ENCODE measurements at regions not wholly inside any gene's neighbourhood (a gene's known extent, or its start where the extent isn't known, plus 50 kb on each side); places are given as distances from the start of the nearest gene placed in this dataset.
"Not testable (repeated sequence)": the region's sequence is repeated elsewhere in the genome, so short reads cannot be mapped to it uniquely, and the experiment has no call there.

- intact Hi-C loops (cut with micrococcal nuclease): no loop called here
These were observed 582.9 kb upstream of the RBFOX1 start for GRCh38 chr16:6749698-6750097.

- intact Hi-C loops (cut with micrococcal nuclease): not testable (repeated sequence)
These were observed 596.3 kb upstream of the RBFOX1 start for GRCh38 chr16:6736302-6736701.

GRCh38 chr16:6735631-6736030 is 597.0 kb upstream of the RBFOX1 start:
- intact Hi-C loops (cut with micrococcal nuclease): no loop called here

GRCh38 chr16:6732166-6732565 is 600.5 kb upstream of the RBFOX1 start:
- intact Hi-C loops (cut with micrococcal nuclease): no loop called here

- intact Hi-C loops (cut with micrococcal nuclease): no loop called here
These were observed 604.3 kb upstream of the RBFOX1 start for GRCh38 chr16:6728381-6728780.

- intact Hi-C loops (cut with micrococcal nuclease): no loop called here
These were observed 606.0 kb upstream of the RBFOX1 start for GRCh38 chr16:6726621-6727020.

GRCh38 chr16:6725634-6726331 is 606.9 kb upstream of the RBFOX1 start:
- intact Hi-C loops (cut with micrococcal nuclease): no loop called here

- intact Hi-C loops (cut with micrococcal nuclease): not testable (repeated sequence)
These were observed 607.4 kb upstream of the RBFOX1 start for GRCh38 chr16:6725206-6725605.

GRCh38 chr16:6722786-6723185 is 609.9 kb upstream of the RBFOX1 start:
- intact Hi-C loops (cut with micrococcal nuclease): no loop called here

GRCh38 chr16:6714510-6714909 is 618.1 kb upstream of the RBFOX1 start:
- intact Hi-C loops (cut with micrococcal nuclease): no loop called here

GRCh38 chr16:6709736-6710135 is 622.9 kb upstream of the RBFOX1 start:
- intact Hi-C loops (cut with micrococcal nuclease): no loop called here

GRCh38 chr16:6708576-6709215 is 623.9 kb upstream of the RBFOX1 start:
- intact Hi-C loops (cut with micrococcal nuclease): no loop called here

GRCh38 chr16:6704306-6704930 is 628.2 kb upstream of the RBFOX1 start:
- intact Hi-C loops (cut with micrococcal nuclease): no loop called here

GRCh38 chr16:6701096-6701495 is 631.5 kb upstream of the RBFOX1 start:
- intact Hi-C loops (cut with micrococcal nuclease): no loop called here

GRCh38 chr16:6698548-6698947 is 634.1 kb upstream of the RBFOX1 start:
- intact Hi-C loops (cut with micrococcal nuclease): no loop called here

GRCh38 chr16:6695666-6696065 is 637.0 kb upstream of the RBFOX1 start:
- intact Hi-C loops (cut with micrococcal nuclease): no loop called here

GRCh38 chr16:6694636-6695035 is 638.0 kb upstream of the RBFOX1 start:
- intact Hi-C loops (cut with micrococcal nuclease): no loop called here

- intact Hi-C loops (cut with micrococcal nuclease): not testable (repeated sequence)
These were observed 639.2 kb upstream of the RBFOX1 start for GRCh38 chr16:6693418-6693817.

GRCh38 chr16:6692874-6693273 is 639.8 kb upstream of the RBFOX1 start:
- intact Hi-C loops (cut with micrococcal nuclease): no loop called here

- intact Hi-C loops (cut with micrococcal nuclease): no loop called here
These were observed 641.9 kb upstream of the RBFOX1 start for GRCh38 chr16:6690741-6691140.

GRCh38 chr16:6689643-6690042 is 643.0 kb upstream of the RBFOX1 start:
- intact Hi-C loops (cut with micrococcal nuclease): no loop called here

GRCh38 chr16:6687593-6687992 is 645.1 kb upstream of the RBFOX1 start:
- intact Hi-C loops (cut with micrococcal nuclease): no loop called here

Data from T-helper 1 cell treated with Interleukin-12 subunit alpha and Interleukin-12 subunit beta and Interleukin-4 antibody, amounts not matched to agents 30 ng/mL and 1 ng/mL, for 36 hours (primary cell).